ENCODE measurements at regions not wholly inside any gene's neighbourhood (a gene's known extent, or its start where the extent isn't known, plus 50 kb on each side); places are given as distances from the start of the nearest gene placed in this dataset.

DNA sequence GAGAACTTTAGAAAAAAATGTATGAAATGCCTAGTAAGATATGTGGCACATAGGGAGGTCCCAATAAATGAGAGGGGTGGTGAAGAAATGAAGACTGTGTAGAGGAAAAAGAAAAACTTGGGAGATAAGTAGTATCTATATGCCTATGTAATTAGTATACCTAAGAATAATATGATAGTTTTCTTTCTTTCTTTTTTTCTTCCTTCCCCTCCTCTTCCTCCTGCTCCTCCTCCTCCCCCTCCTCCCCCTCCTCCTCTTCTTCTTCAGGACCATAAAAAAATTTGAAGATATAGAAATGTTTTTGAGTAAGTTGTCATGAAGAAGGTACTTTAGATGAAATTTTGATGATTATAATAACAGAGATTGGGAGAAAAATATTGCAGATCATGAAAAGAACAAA, 857.4 kb downstream of the MAT2B start:
- H2AFZ ChIP-seq (ENCODE audit: low read length) = no peak overlapping the region
- TF ChIP-seq, protein P1, sequence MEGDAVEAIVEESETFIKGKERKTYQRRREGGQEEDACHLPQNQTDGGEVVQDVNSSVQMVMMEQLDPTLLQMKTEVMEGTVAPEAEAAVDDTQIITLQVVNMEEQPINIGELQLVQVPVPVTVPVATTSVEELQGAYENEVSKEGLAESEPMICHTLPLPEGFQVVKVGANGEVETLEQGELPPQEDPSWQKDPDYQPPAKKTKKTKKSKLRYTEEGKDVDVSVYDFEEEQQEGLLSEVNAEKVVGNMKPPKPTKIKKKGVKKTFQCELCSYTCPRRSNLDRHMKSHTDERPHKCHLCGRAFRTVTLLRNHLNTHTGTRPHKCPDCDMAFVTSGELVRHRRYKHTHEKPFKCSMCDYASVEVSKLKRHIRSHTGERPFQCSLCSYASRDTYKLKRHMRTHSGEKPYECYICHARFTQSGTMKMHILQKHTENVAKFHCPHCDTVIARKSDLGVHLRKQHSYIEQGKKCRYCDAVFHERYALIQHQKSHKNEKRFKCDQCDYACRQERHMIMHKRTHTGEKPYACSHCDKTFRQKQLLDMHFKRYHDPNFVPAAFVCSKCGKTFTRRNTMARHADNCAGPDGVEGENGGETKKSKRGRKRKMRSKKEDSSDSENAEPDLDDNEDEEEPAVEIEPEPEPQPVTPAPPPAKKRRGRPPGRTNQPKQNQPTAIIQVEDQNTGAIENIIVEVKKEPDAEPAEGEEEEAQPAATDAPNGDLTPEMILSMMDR (IDR thresholded peaks at IDR 0.05; ENCODE audit: extremely low read depth, low read depth, low read length) = no peak
- H3K36me3 ChIP-seq (ENCODE audit: insufficient read depth, low read length) = peaks cover 4% of the 10 kb centered on the region
- peaks cover 33% of the 10 kb centered on the region for H3K4me1 ChIP-seq (ENCODE audit: insufficient read depth, low read length)
- DNase-seq (ENCODE audit: insufficient read length, low spot score, missing footprints) = no peak
- H3K79me2 ChIP-seq (ENCODE audit: insufficient read depth, low read length) = no peaks in the 10 kb centered on the region
- no peak overlapping the region for H3K27ac ChIP-seq (ENCODE audit: low read depth, low read length)
- no peak overlapping the region for H3K4me3 ChIP-seq (ENCODE audit: insufficient read depth, low read length)
- H3K4me2 ChIP-seq (ENCODE audit: insufficient read depth, low read length) = no peak overlapping the region
- no peaks in the 10 kb centered on the region for H4K20me1 ChIP-seq (ENCODE audit: insufficient read depth, low read length)
- H3K9me3 ChIP-seq (ENCODE audit: low read depth, low read length) = no peaks in the 10 kb centered on the region
- H3K27me3 ChIP-seq (ENCODE audit: insufficient read depth, low read length) = no peaks in the 10 kb centered on the region

DNA sequence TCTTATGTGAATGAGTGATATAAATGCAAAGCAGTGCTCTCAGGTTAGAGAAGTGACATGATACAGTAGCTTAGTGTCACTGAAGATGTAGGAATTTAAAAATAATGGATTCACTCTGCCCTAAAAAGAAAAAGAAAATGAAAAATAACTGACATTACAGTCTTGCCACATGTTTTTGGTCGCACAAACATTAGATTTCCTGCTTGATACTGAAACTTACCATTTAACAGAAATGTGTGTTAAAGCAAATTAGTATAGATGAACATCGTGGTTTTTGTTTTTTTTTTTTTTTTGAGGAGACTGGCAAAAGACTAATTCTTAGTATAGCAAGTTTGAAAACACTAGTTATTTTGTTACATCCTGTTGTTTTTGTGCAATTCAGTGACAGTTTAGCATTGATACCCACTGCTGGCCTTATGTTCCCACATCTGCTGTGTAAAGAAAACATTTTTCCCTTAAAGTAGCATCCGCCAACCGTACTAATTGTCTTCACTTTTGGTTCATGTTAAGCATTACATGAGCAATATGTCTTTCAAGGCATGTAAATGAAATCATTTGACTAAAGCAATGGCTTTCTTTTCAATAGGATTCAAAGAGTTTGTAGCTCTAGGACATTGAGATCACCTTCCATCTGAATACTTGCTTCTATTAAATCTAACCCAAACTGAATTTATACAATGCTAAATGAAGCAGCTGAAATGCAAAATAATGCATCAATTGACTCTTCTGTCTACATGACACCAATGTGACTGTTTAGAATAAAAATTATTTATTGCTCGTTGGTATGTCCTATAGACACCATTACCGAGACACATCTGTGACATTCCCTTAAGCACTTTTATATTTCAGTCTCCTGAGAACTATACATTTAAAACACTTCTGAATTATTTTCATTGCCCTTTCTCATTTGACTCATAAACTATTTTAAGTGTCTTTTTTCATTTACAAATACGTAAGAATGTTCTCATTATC, 859.1 kb downstream of the MAT2B start:
- Histone ChIP-seq H3K36me3 (ENCODE audit: insufficient read depth, low read length) (peaks cover 4% of the 10 kb centered on the region), H4K20me1 (ENCODE audit: insufficient read depth, low read length) (no peaks in the 10 kb centered on the region), H3K9me3 (ENCODE audit: low read depth, low read length) (no peaks in the 10 kb centered on the region), H3K4me1 (ENCODE audit: insufficient read depth, low read length) (peaks cover 19% of the 10 kb centered on the region), H3K4me3 (ENCODE audit: insufficient read depth, low read length) (no peak overlapping the region), H3K27ac (ENCODE audit: low read depth, low read length) (no peak overlapping the region), H3K27me3 (ENCODE audit: insufficient read depth, low read length) (no peaks in the 10 kb centered on the region), H3K4me2 (ENCODE audit: insufficient read depth, low read length) (no peak overlapping the region), H3K79me2 (ENCODE audit: insufficient read depth, low read length) (no peaks in the 10 kb centered on the region), H2AFZ (ENCODE audit: low read length) (peak overlapping the region; percentile 36)
- no peak for DNase-seq (ENCODE audit: insufficient read length, low spot score, missing footprints)
- TF ChIP-seq, protein P1 (IDR thresholded peaks at IDR 0.05; ENCODE audit: extremely low read depth, low read depth, low read length) = no peak

DNA sequence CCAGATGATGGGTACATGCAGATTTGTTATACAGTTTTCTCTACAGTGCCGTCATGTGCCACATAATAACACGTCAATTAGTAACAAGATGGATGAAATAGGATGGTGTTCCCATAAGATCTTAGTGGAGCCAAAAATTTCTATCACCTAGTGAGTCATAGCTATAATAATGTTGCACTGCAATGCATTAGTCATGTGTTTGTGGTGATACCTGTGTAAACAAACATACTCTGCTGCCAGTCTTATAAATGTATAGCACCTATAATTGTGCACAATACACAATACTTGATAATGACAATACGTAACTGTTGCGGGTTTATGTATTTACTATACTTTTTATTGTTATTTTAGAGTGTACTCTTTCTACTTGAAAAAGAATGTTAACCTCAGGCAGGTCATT, 865.4 kb downstream of the MAT2B start:
- Histone ChIP-seq H3K9me3 (ENCODE audit: low read depth, low read length) (no peaks in the 10 kb centered on the region), H3K36me3 (ENCODE audit: insufficient read depth, low read length) (no peaks in the 10 kb centered on the region), H3K27ac (ENCODE audit: low read depth, low read length) (no peak overlapping the region), H3K4me1 (ENCODE audit: insufficient read depth, low read length) (no peaks in the 10 kb centered on the region), H4K20me1 (ENCODE audit: insufficient read depth, low read length) (no peaks in the 10 kb centered on the region), H3K4me2 (ENCODE audit: insufficient read depth, low read length) (no peak overlapping the region), H3K79me2 (ENCODE audit: insufficient read depth, low read length) (no peaks in the 10 kb centered on the region), H3K27me3 (ENCODE audit: insufficient read depth, low read length) (no peaks in the 10 kb centered on the region), H2AFZ (ENCODE audit: low read length) (no peak overlapping the region), H3K4me3 (ENCODE audit: insufficient read depth, low read length) (no peak overlapping the region)
- DNase-seq (ENCODE audit: insufficient read length, low spot score, missing footprints) = peak; percentile 13
- TF ChIP-seq, protein P1 (IDR thresholded peaks at IDR 0.05; ENCODE audit: extremely low read depth, low read depth, low read length) = no peak

DNA sequence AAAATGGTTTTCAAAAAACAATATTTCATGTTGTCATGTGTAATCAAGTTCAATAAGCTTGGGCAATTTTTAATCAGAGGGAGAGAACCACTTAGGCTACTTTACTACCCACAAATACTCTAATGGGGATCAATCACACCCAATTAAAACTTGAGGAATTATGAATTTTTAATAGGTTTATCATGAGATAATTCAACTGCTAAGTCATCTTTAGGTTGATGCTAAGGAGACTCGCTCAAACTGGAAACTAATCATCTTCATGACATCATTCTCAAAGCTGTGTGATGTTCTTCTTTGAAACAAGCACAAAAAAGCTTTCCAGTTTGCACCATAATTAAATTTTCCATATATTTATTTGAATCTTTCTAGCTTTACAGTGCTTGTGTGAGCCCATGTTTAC, 867.5 kb downstream of the MAT2B start:
- H4K20me1 ChIP-seq (ENCODE audit: insufficient read depth, low read length) = no peaks in the 10 kb centered on the region
- no peaks in the 10 kb centered on the region for H3K4me1 ChIP-seq (ENCODE audit: insufficient read depth, low read length)
- no peaks in the 10 kb centered on the region for H3K9me3 ChIP-seq (ENCODE audit: low read depth, low read length)
- TF ChIP-seq, protein P1 (IDR thresholded peaks at IDR 0.05; ENCODE audit: extremely low read depth, low read depth, low read length) = no peak
- no peaks in the 10 kb centered on the region for H3K79me2 ChIP-seq (ENCODE audit: insufficient read depth, low read length)
- H3K27ac ChIP-seq (ENCODE audit: low read depth, low read length) = no peak overlapping the region
- H3K36me3 ChIP-seq (ENCODE audit: insufficient read depth, low read length) = no peaks in the 10 kb centered on the region
- H3K4me2 ChIP-seq (ENCODE audit: insufficient read depth, low read length) = no peak overlapping the region
- no peak overlapping the region for H2AFZ ChIP-seq (ENCODE audit: low read length)
- no peaks in the 10 kb centered on the region for H3K27me3 ChIP-seq (ENCODE audit: insufficient read depth, low read length)
- no peak overlapping the region for H3K4me3 ChIP-seq (ENCODE audit: insufficient read depth, low read length)
- DNase-seq (ENCODE audit: insufficient read length, low spot score, missing footprints) = no peak
